Dermis microvascular lymphatic vessel endothelial cell (primary cell): ENCODE measurements at regions not wholly inside any gene's neighbourhood (a gene's known extent, or its start where the extent isn't known, plus 50 kb on each side); places are given as distances from the start of the nearest gene placed in this dataset.

ENCODE experiments used
- DNase-seq, 2 donors: peaks; one replicate each; pipeline versions ENCODE4 v3.0.0 to v3.0.0-alpha.2; 2010; ENCODE audit warnings: low read depth in 2 of 2

GRCh38 chr10:106520698-106521097, 643.8 kb downstream of the SORCS1 start:
- no peak for DNase-seq

GRCh38 chr10:106519376-106520030, 645.0 kb downstream of the SORCS1 start:
- no peak for DNase-seq

- no peak for DNase-seq
These were observed 649.2 kb downstream of the SORCS1 start for GRCh38 chr10:106515206-106515790.

- no peak for DNase-seq
These were observed 651.1 kb downstream of the SORCS1 start for GRCh38 chr10:106513352-106513771.

- DNase-seq = no peak
These were observed 652.6 kb downstream of the SORCS1 start for GRCh38 chr10:106511917-106512316.

GRCh38 chr10:106508950-106509349, 655.6 kb downstream of the SORCS1 start:
- no peak for DNase-seq

- no peak for DNase-seq
These were observed 657.8 kb downstream of the SORCS1 start for GRCh38 chr10:106506526-106507283.

- DNase-seq = no peak
These were observed 660.0 kb downstream of the SORCS1 start for GRCh38 chr10:106504536-106504935.

- no peak for DNase-seq
These were observed 661.9 kb downstream of the SORCS1 start for GRCh38 chr10:106502641-106503040.

GRCh38 chr10:106500925-106501525, 663.5 kb downstream of the SORCS1 start:
- DNase-seq = no peak

GRCh38 chr10:106500041-106500924, 664.2 kb downstream of the SORCS1 start:
- no peak for DNase-seq

GRCh38 chr10:106499448-106499847, 665.1 kb downstream of the SORCS1 start:
- no peak for DNase-seq

GRCh38 chr10:106498675-106499074, 665.8 kb downstream of the SORCS1 start:
- no peak for DNase-seq

GRCh38 chr10:106495931-106496330, 668.6 kb downstream of the SORCS1 start:
- DNase-seq = no peak

- no peak for DNase-seq
These were observed 670.8 kb downstream of the SORCS1 start for GRCh38 chr10:106493751-106494150.

- no peak for DNase-seq
These were observed 671.3 kb downstream of the SORCS1 start for GRCh38 chr10:106493226-106493625.

- DNase-seq = no peak
These were observed 676.8 kb downstream of the SORCS1 start for GRCh38 chr10:106487726-106488125.

- no peak for DNase-seq
These were observed 682.8 kb downstream of the SORCS1 start for GRCh38 chr10:106481598-106482275.

- no peak for DNase-seq
These were observed 684.9 kb downstream of the SORCS1 start for GRCh38 chr10:106479636-106480035.

- no peak for DNase-seq
These were observed 689.6 kb downstream of the SORCS1 start for GRCh38 chr10:106474876-106475275.
